ENCODE measurements at regions not wholly inside any gene's neighbourhood (a gene's known extent, or its start where the extent isn't known, plus 50 kb on each side); places are given as distances from the start of the nearest gene placed in this dataset.

DNA sequence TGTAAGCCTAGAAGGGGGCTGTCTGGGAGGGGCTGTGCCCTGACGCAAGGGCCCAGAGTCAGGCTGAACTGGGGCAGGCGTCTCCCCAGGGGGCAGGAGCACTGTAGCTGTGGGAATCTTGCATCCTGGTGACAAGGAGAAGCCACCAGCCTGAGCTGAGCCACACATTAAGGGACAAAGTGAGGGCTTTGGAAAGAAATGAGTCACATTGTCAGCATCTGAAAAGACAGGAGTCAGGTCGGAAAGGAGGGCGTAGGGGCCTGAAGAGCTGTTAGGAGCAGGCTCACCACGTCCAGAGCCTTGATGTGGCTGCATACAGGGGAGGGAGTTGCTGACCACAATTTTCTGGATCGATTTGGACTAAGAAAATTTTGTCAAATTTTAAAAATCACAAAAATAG, 298.6 kb downstream of the CYP26B1 start:
- TF ChIP-seq, protein P1, sequence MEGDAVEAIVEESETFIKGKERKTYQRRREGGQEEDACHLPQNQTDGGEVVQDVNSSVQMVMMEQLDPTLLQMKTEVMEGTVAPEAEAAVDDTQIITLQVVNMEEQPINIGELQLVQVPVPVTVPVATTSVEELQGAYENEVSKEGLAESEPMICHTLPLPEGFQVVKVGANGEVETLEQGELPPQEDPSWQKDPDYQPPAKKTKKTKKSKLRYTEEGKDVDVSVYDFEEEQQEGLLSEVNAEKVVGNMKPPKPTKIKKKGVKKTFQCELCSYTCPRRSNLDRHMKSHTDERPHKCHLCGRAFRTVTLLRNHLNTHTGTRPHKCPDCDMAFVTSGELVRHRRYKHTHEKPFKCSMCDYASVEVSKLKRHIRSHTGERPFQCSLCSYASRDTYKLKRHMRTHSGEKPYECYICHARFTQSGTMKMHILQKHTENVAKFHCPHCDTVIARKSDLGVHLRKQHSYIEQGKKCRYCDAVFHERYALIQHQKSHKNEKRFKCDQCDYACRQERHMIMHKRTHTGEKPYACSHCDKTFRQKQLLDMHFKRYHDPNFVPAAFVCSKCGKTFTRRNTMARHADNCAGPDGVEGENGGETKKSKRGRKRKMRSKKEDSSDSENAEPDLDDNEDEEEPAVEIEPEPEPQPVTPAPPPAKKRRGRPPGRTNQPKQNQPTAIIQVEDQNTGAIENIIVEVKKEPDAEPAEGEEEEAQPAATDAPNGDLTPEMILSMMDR (conservative IDR thresholded peaks at IDR 0.05; ENCODE audit: low read depth, low read length), result no peak
- TF ChIP-seq EZH2 (IDR thresholded peaks at IDR 0.05; ENCODE audit: borderline replicate concordance, low read depth, low read length, poor library complexity, severe bottlenecking), result no peak

Measured in A673 (cell line).